Hindlimb muscle (tissue), 1 donor: ENCODE measurements at regions not wholly inside any gene's neighbourhood (a gene's known extent, or its start where the extent isn't known, plus 50 kb on each side); places are given as distances from the start of the nearest gene placed in this dataset.

Experiments used
- DNase-seq: peaks from one replicate; pipeline ENCODE4 v3.0.0-alpha.2; 2013

DNA sequence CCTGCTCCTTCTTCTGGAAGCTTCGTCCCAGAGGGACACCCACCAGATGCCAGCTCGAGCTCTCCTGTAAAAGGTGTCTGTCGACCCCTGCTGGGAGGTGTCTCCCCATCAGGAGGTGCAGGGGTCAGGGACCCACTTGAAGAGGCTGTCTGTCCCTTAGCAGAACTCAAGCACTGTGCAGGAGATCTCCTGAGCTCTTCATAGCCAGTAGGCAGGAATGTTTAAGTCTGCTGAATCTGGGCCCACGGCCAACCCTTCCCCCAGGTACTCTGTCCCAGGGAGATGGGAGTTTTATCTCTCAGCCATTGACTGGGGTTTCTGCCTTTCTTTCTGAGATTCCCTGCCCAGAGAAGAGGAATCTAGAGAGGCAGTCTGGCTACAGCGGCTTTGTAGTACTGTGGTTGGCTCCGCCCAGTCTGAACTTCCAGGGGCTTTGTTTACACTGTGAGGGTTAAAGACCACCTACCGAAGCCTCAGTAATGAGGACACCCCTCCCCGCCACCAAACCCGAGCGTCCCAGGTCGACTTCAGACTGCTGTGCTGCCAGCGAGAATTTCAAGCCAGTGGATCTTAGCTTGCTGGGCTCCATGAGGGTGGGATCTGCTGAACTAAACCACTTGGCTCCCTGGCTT, 1383.0 kb upstream of the TENM3 start:
- DNase-seq, result no peak

DNA sequence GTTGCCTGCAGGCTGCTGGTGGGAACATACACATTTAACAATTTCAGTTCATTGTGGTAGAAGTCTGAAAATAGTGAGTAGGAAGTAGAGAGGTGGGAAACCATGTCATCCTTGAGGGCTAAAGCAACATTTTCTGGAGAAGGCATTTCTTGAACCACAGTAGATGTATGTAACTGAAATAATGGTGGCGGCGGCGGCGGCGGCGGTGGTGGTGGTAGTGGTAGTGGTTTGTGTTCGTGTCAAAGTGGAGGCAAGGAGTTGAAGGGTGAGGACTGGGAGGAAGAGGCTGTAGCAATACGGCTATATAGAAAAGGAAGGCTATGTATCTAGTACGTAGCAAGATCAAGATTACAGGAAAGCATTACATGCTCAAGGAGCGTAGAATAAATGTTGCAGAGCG, 1381.6 kb upstream of the TENM3 start:
- DNase-seq, result no peak

DNA sequence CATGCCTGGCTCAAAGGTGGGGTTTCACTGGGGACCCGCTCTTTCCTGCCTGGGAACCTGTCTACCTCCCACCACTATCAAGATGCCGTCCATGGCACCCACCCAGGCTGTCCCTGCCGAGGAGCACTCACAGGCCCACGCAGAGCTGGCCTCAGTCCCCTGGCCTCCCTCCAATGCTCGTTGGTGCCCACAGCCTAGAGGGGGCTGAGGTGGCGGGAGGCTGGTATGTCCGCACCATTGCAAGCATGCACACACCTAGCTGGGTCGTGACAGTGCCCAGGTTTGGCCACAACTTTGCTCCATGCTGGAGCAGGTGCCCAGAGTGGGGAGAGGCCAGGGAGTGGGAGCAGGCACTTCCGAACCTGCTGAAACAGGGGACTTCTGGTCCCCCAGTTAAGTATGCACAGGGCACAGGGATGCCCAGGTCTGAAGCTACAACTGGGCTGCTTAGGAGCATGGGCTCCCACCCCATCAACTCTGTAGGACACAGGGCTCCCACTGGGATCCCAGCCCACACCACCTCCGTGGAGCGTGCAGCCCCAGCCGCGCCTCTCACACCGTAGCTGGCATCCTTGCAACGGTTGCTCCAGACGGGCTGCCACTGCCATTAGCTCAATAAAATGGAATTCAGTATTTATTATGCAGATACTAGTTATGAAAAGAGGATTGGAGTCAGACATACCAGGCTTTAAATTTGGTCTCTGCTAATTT, 1376.1 kb upstream of the TENM3 start:
- DNase-seq, result no peak

DNA sequence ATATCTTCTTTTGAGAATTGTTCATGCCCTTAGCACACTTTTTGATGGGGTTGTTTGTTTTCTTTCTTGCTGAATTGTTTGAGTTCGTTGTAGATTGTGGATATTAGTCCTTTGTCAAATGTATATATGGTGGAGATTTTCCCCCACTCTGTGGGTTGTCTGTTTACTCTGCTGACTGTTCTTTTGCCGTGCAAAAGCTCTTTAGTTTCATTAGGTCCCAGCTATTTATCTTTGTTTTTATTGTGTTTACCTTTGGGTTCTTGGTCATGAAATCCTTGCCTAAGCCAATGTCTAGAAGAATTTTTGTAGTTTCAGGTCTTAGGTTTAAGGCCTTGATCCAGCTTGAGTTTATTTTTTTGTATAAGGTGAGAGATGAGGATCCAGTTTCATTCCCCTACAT, 1372.6 kb upstream of the TENM3 start:
- no peak for DNase-seq

DNA sequence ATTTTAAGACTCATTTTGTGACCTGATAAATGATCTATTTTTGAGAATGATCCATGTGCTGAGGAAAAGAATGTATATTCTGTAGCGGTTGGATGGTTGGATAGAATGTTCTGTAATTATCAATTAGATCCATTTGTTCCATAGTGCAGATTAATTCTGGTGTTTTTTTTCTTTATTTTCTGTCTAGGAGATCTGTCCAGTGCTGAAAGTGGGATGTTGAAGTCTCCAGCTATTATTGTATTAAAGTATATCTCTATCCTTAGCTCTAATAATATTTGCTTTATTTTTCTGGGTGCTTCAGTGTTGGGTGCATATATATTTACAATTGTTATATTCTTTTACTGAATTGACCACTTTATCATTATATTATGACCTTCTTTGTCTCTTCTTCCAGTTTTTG, 1344.9 kb upstream of the TENM3 start:
- no peak for DNase-seq

DNA sequence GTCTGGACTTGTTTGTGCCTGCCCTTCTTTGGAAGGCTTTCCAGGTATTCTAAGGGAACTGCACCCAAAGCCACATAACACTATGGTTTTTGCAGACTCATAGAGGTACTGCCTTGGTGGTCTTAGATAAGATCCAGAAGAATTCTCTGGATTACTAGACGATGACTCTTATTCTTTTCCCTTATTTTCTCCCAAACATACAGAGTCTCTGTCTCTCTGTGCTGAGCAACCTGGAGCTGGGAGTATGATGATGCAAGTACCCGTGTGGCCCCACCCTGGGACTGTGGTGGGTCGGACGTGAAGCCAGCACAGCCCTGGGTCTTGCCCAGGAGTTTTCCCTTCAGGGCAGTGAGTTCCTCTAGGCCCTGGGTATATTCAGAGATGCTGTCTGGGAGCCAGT, 1342.4 kb upstream of the TENM3 start:
- DNase-seq, result no peak

DNA sequence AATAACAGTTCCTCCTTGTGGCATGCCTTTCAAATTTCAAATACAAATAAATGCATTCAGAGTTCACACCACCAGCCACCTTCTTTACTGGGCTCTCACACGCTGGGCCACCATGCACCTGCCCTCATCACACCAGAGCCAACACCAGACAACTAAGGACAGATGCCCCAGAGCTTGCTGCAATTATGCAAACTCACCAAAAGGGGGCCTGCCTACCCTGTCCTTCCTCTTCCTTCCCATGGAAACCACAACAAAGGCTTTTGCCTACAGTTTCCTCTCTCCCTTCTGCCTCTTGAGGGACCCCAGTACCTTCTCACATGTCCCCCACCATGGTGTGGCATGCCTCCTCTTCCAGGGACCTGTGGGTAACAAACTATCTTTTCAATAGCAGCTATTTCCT, 1333.9 kb upstream of the TENM3 start:
- DNase-seq, result no peak

DNA sequence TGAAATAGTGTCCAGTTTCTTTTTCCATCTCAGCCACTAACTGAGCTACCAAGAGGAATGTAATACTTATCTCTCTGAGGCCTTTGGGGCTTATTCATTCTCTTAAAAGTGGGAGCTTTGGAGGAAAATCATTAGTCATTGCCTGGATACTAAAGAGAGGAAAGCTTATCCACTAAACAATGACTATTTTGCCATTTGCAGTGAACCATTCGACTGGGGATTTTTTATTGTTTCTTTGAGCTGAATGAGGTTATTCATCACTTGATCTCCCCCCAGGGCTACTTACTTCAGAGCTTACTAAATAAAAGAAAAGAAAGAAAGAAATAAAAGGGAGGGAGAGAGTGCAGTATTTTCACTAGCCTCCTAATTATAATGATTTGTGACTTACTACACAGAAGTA, 1329.5 kb upstream of the TENM3 start:
- DNase-seq, result no peak

DNA sequence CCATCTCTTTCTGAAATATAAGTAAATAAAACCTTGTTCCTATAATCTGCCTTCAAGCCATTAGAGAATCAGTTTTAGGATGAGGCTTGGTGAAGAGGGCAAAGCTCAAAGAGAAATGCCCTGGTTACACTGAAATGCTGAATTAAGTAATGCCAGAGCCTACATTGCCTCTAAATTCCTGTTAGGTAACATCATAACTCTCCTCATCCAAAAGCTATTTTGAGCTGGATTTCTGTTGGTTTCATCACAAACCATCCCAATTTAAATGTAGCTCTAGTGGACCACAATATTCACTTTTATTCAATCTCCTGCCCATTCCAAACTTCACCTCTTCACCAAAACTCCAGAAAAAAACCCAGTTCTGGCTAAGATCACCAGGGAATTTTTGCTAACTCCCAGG, 1319.7 kb upstream of the TENM3 start:
- DNase-seq, result no peak

DNA sequence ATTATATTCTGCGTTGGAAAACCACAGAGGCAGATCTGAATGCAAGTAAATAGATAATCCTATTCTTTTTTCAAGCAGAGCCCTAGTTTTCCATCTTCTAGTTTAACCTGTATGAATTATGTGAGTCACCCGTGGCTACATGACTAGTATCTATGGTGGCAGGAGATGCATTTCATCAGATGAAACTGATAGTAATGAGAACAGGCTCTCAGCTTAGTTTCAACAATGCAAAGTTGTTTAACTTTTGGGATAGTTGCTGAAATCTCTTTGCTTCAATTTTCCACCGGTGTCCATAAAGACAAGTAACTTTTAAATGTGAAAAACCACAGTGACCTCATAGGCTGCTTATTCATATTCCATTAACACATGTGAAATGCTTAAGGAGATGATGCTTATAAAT, 1317.4 kb upstream of the TENM3 start:
- DNase-seq, result no peak

DNA sequence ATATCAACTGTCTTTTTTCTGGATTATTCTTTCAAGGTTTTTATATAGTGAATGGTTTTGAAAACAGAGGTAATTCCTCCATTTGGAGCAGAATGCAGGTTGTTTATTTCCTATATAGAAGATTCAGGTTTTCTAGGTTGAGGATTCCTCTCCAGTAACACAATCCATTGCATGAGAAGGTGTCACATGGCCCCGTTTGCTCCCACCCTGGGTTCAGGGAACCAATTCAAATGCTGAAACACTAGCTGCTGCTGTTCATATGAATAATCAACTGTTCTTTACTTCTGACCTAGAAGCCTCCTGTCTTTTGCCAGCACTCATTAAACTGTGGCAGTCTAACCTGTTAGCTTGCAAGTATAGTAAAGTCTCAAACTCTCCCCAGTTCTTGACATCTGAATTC, 1316.9 kb upstream of the TENM3 start:
- no peak for DNase-seq

DNA sequence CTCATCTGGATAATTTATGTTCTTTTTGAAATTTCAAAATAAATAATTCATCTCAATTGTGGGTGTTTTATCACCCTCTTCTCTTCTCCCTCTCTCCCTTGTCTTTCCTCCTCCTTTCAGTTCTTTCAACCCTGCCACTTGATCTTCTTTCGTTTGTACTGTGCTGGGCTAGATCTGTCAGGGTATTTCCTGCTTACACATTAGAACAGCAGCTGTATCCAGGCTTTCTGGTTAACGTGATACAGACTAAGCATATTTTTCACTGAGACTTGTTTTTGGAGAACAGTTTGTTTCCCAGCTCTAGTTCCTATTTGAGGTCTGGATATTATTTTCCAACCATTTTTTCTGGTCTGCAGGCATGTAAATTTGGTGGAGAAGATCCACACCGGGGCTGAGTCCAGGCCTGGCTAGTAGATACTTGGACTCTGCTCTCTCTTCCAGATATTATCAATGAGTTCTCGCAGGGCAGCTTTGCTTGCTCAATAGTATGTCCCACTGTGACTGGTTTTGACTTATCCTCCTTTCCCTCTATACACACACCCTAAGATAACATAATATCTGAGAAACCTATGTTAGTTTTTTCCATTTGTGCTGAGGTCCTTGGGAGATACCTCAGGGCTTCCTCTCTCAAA, 1310.7 kb upstream of the TENM3 start:
- no peak for DNase-seq

DNA sequence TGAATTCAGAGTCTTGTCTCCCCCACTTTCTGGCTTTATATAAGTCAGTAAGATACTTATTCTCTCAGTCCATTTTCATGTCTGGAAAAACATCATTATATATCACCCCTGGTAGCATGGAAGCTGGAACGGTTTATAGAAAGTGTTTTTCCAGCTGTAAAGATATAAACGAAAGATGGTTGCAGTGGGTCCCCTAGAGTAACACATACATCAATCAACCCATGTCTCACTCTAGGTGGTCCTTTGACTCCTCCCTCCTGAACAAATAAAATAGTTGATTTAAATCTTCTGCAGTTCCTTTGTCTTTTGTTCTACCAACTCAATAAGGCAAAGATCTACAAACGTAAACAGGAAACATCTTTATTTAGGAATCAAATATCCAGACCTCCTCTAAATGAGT, 1306.1 kb upstream of the TENM3 start:
- no peak for DNase-seq

DNA sequence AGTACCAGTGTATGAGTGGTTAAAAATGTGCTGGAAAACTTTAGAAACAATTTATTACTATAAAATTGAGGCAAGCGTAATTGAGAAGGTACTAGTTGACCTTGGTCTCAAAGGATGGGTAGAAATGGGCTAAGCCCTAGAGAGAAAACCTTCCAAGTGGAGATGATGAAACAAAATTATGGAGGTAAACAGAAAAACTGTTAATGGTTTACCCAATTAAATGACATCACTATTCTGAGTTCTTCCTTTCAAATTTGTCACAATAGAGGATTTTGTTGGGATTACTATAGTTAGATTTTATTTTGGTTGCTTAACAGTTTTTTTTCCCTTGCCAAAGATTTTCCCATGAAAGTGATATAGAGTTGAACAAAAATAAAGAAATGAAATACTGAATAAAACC, 1302.5 kb upstream of the TENM3 start:
- DNase-seq, result no peak

DNA sequence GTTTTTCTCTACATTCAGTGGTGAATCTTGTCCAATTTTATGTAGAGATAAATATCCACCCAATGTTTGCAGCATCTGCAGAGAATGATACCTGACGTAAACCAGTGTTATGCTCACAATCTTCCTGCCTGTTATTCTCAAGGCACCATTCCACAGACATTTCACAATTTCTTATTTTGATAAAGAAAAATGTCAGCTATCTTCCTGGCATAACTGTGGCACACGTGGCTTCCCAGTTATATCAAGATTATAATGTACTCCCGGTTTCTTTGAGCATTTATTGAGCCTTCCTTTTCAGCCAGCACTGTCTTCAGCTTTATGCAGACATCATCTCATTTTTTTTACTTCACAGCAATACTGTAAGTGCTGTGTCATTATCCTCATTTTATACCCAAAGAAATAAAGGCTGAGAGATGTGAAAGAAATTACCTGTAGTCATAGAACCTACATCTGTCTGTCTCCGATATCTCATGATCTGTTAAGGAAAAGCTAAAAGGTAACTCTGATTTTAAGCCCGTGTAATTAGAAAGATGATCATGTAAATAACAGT, 1300.8 kb upstream of the TENM3 start:
- no peak for DNase-seq

DNA sequence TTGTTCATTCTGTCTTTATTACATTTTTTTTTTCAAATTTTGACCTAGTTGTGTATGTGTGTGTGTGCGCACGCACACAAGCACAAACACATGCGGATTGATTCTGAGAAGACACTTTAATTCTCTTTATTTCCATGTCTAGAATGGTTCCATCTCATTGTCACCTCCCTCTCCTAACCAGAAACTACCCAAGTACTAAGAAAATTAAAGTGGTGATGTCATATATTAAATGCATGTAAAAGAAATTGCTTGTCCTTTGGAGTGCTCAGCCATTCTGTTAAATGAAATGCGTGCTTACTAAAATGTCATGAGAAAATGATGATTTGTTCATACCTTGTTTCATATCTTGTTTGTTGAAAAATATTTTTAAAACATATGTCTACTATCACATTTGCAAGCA, 1297.0 kb upstream of the TENM3 start:
- no peak for DNase-seq

DNA sequence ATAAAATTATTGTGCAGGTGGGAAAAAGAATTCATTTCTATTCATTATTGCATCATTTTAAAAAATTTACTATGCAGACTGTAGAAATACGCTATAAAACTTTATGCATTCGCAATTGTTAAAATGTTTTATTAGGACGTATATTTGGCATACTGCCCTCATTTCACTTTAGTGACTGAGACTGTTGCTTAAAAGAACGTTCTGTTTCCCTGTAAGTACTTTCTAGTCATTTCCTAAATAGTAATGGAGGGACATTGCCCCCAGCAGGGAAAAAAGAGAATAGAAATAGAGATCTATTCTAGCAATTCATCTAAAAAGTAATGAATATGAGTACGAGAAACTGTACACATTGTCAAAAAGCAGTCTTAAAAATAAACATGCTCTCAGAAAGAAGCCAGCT, 1295.8 kb upstream of the TENM3 start:
- peak; percentile 14 for DNase-seq

DNA sequence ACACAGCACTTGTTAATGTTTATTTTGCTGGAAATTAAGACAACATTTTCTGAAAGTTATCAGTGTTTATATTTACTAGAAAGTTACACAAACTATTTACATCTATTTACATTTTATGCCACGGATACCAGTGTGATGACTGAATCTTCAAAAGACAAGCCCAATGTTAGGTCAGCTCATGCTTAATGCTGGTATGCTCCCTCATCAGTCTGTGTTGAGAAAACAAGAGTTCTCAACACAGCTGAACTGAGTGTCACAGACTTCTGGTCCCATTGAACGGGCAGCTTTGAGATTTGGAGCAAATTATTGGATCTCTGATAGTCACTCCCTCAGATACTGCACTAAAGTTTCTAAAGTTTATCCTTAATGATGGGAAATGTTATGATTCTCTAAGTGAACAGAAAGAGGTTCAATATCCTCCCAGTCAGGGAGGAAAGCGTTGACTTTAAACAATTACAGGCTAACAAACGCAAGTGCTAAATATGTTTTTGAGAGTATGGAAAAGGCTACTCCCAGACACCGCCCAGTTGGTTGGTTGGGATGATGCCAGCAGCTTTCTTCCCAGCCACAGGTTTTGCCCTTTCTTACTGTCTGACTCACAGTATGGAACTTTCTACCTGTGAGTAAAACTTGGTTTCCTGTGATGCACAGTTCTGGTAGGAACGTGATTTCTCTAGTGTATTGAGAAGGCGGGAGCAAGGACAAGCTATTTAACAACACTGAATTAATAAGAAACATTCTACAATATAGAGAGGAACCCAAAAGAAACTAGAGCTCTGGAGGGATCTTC, 1293.6 kb upstream of the TENM3 start:
- no peak for DNase-seq

DNA sequence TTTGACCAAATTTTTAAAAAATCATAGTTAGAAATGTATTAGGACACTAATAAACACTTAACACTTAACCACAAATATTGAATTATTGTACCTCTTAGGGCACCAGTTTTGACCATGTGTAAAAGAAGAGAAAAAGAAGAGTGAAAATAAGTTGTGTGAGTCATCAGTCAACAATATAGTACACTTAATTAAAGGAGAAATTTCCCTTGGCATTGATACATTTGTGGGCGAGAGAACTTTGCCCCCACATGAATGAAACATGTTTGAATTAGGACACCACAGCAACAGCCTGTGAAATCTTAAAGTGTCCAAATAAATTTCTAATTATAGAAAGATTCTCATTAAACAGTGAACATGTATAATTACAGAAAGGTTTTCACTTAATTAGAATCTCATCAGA, 1292.8 kb upstream of the TENM3 start:
- no peak for DNase-seq

DNA sequence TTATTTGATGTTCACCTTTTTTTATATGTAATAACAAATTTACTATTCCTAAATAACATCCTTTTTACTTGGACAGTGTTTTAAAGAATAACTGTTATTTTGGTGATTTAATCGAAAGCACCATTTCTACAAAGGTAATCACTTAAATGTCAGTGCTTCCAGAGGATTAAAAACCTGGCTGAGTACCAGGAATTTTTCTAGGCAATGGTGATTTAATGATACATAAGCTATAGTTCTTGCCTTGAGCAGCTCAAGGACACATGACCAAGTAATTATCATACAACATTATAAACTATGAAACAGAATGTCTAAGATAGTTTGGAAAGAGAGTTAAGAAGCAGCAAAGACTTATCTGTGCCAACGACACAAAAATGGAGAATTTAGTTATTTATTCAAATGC, 1291.9 kb upstream of the TENM3 start:
- DNase-seq, result no peak

DNA sequence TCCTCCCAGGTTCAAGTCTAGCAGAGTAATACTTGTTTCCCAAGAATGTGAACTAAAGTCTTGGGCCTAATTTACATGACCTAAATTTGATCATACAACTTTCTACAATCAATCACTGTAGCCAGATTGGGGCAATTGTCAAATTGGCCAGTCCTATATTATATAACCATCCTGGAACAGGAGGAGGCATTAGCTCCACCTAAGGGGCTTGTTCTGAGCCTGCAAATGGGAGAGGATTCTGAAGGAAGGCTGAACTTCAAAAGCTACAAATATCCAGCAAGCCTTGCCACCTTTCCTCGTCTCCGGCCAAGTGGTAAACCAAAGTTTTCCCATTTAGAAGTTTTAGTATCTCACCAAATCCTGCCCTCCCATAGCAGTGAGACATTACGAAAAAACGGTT, 1289.6 kb upstream of the TENM3 start:
- DNase-seq, result no peak

DNA sequence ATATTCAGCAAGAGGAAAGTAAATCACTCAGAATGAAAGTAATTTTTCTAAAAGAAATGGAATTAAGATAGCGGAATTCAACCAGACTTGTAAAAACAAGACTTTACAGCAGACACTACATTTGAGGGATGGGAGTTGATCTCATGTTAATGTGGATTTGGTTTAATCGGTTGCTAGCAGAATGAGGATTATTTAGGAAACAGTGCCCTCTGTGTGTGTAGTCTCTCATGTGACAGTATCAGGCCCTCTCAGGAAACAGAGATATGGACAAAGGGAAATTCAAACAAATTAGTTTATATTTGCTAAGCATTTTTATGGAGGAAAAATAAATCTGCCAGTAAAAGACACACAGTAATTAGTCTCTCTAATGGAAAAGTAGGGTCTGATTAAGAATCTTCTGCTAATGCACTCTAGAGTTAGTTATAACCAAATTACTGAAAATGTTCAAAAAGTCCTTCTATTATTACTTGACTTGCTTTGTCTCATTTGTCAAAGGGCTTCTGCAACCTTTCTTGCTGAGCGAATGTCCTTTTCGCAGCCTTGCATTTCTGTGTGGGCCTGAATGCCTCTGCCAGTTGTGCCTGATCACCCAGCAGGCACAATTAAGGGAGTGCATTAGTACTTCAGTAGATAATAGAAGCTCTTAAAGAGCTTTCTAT, 1282.3 kb upstream of the TENM3 start:
- DNase-seq, result no peak

DNA sequence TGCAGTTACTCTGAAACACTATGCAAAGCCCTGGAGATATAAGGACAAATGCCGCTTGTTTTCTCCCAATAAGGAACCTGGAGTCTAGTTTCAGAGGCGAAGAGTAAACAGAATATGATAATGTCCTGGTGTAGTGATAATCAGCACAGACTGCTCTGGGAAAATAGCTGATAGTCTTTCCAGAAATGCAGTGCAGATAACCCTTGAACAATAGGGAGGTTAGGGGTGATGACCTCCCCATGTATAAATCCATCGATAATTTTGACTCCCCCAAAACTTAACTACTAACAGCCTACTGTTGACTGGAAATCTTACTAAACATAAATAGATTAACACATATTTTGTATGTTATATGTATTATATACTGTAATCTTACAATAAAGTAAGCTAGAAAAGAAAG, 1280.9 kb upstream of the TENM3 start:
- no peak for DNase-seq
